ENCODE measurements at regions not wholly inside any gene's neighbourhood (a gene's known extent, or its start where the extent isn't known, plus 50 kb on each side); places are given as distances from the start of the nearest gene placed in this dataset.

- TF ChIP-seq CTCF (conservative IDR thresholded peaks at IDR 0.05; ENCODE audit: low read depth in 2 of 2) (no peak), EZH2 (IDR thresholded peaks at IDR 0.05; ENCODE audit: low read depth, unreplicated experiment) (no peak), POLR2AphosphoS5 (IDR thresholded peaks at IDR 0.05; ENCODE audit: low read depth) (no peak), ZNF331 (CRISPR knock-in tag; IDR thresholded peaks at IDR 0.05; ENCODE audit: low read depth) (no peak), JUNB (IDR thresholded peaks at IDR 0.05; ENCODE audit: unreplicated experiment) (no peak), EZH2phosphoT487 (IDR thresholded peaks at IDR 0.05; ENCODE audit: unreplicated experiment) (no peak), ZNF462 (CRISPR knock-in tag; IDR thresholded peaks at IDR 0.05) (no peak), NANOG (IDR thresholded peaks at IDR 0.05; ENCODE audit: borderline replicate concordance) (no peak), REST (IDR thresholded peaks at IDR 0.05; ENCODE audit: unreplicated experiment) (no peak), STAT1 (IDR thresholded peaks at IDR 0.05; ENCODE audit: unreplicated experiment) (no peak), ETS1 (IDR thresholded peaks at IDR 0.05) (no peak), CREB1 (CRISPR knock-in tag; IDR thresholded peaks at IDR 0.05; ENCODE audit: low read depth) (no peak), ZNF114 (CRISPR knock-in tag; IDR thresholded peaks at IDR 0.05) (no peak)
These were observed 230.7 kb upstream of the CACNA2D1 start for GRCh38 chr7:82674268-82674667.

All from GM23338 (cell line).